SK-N-SH treated with all-trans-retinoic acid at 6 μM for 48 hours (cell line): ENCODE measurements at regions not wholly inside any gene's neighbourhood (a gene's known extent, or its start where the extent isn't known, plus 50 kb on each side); places are given as distances from the start of the nearest gene placed in this dataset.

ENCODE experiments used
- ATAC-seq: fragments of 200-7000 bp; cut with Tn5 transposase; 3 replicates; pipeline ENCODE4 v1.9.1; 2020; ENCODE audit warnings: mild to moderate bottlenecking, moderate library complexity
- ARNTL ChIP-seq: fragments of 450-650 bp; formaldehyde crosslinking; IDR thresholded peaks from 2 replicates; pipeline ENCODE4 v1.5.0; 2020; ENCODE audit warnings: low read depth, mild to moderate bottlenecking, moderate library complexity, borderline replicate concordance
- BACH2 ChIP-seq: fragments of 250-450 bp; sonication (Bioruptor Pico); IDR thresholded peaks from 2 replicates; pipeline ENCODE4 v1.9.0; 2021; ENCODE audit warnings: mild to moderate bottlenecking, borderline replicate concordance
- ESRRG ChIP-seq: fragments of 250-450 bp; sonication (Bioruptor Pico); IDR thresholded peaks from 2 replicates; pipeline ENCODE4 v1.6.1; 2021; ENCODE audit warnings: mild to moderate bottlenecking
- GLIS3 ChIP-seq: fragments of 250-450 bp; sonication (Bioruptor Pico); IDR thresholded peaks from 2 replicates; pipeline ENCODE4 v1.5.0; 2020; ENCODE audit warnings: mild to moderate bottlenecking, moderate library complexity
- ISL1 ChIP-seq: fragments of 250-450 bp; sonication (Bioruptor Pico); IDR thresholded peaks from 2 replicates; pipeline ENCODE4 v2.1.2; 2022; ENCODE audit warnings: mild to moderate bottlenecking, moderate library complexity
- OSR1 ChIP-seq: fragments of 250-450 bp; sonication (Bioruptor Pico); IDR thresholded peaks from 2 replicates; pipeline ENCODE4 v1.8.0; 2022; ENCODE audit warnings: moderate library complexity, mild to moderate bottlenecking, inconsistent platforms
- POU6F1 ChIP-seq: fragments of 250-450 bp; sonication (Bioruptor Pico); IDR thresholded peaks from 2 replicates; pipeline ENCODE4 v1.8.0; 2021; ENCODE audit warnings: low read depth, mild to moderate bottlenecking, moderate library complexity, borderline replicate concordance
- PPARA ChIP-seq: fragments of 250-450 bp; sonication (Bioruptor Pico); IDR thresholded peaks from 2 replicates; pipeline ENCODE4 v1.5.0; 2020; ENCODE audit warnings: mild to moderate bottlenecking, borderline replicate concordance
- SNAI2 ChIP-seq: fragments of 250-450 bp; sonication (Bioruptor Pico); IDR thresholded peaks from 2 replicates; pipeline ENCODE4 v1.5.0; 2020; ENCODE audit warnings: mild to moderate bottlenecking, moderate library complexity
- TCF4 ChIP-seq: fragments of 250-450 bp; sonication (Bioruptor Pico); IDR thresholded peaks from 2 replicates; pipeline ENCODE4 v1.8.0; 2021; ENCODE audit warnings: mild to moderate bottlenecking, moderate library complexity, borderline replicate concordance
- TOX ChIP-seq: fragments of 250-450 bp; sonication (Bioruptor Pico); IDR thresholded peaks from 2 replicates; pipeline ENCODE4 v1.8.0; 2021; ENCODE audit warnings: mild to moderate bottlenecking, moderate library complexity, borderline replicate concordance
- ZFP30 ChIP-seq: fragments of 450-650 bp; formaldehyde crosslinking; IDR thresholded peaks from 2 replicates; pipeline ENCODE4 v1.5.0; 2022; ENCODE audit warnings: mild to moderate bottlenecking, moderate library complexity
- ZNF565 ChIP-seq: fragments of 450-650 bp; formaldehyde crosslinking; conservative IDR thresholded peaks from 2 replicates; pipeline ENCODE4 v1.5.0; 2020; ENCODE audit warnings: low read depth, mild to moderate bottlenecking, moderate library complexity
- ZNF70 ChIP-seq: fragments of 450-650 bp; formaldehyde crosslinking; IDR thresholded peaks from 2 replicates; pipeline ENCODE4 v1.5.0; 2020; ENCODE audit warnings: mild to moderate bottlenecking, moderate library complexity
- TF ChIP-seq, protein P1 (sequence below): fragments of 250-450 bp; sonication (Bioruptor Pico); IDR thresholded peaks from 2 replicates; pipeline ENCODE4 v1.5.1; 2021; ENCODE audit warnings: mild to moderate bottlenecking, moderate library complexity
- TF ChIP-seq, protein P2 (sequence below): fragments of 250-450 bp; sonication (Bioruptor Pico); IDR thresholded peaks from 2 replicates; pipeline ENCODE4 v1.8.0; 2020; ENCODE audit warnings: mild to moderate bottlenecking, moderate library complexity, borderline replicate concordance
- TF ChIP-seq, protein P3 (sequence below): fragments of 250-450 bp; sonication (Bioruptor Pico); IDR thresholded peaks from 2 replicates; pipeline ENCODE4 v1.5.0; 2020; ENCODE audit warnings: mild to moderate bottlenecking, moderate library complexity

GRCh38 chr10:106520698-106521097 is 643.8 kb downstream of the SORCS1 start:
- no peak for ATAC-seq
- TF ChIP-seq TCF4 (CRISPR knock-in tag), result peak; percentile 50; the same call in 1 of the 2 replicates
- no peak for TF ChIP-seq ISL1 (CRISPR knock-in tag)

DNA sequence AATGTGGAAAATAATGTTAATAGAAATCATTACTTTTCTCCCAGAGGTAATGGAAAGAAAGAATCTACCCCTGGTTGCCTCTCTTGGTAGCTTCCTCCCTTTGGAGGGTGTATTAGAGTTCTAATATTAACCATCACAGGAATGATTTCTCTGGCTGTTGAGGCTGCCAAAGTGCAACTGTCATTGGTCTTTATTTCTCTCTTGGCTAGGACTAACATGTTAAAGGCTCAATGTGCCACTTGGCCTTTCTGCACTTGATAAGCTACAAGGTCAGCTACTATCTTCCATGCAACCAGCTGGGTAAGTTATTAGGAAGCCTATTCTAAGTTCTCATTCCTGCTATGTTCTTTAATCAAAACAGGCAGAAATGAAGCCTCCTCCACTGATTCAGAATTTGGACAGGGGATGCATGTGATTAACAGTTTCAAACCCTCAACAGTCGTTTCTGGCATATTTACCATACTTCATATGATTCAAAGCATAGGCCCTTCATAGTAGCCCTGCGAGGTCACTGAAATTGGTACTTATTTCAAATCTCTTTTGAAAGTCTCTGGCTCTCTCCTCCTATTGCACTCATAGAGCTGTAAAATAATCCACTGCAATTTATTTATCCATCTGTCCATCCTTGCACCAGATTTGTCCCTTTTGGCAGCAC is 645.0 kb downstream of the SORCS1 start:
- ATAC-seq, result no peak
- no peak for TF ChIP-seq ZNF70

DNA sequence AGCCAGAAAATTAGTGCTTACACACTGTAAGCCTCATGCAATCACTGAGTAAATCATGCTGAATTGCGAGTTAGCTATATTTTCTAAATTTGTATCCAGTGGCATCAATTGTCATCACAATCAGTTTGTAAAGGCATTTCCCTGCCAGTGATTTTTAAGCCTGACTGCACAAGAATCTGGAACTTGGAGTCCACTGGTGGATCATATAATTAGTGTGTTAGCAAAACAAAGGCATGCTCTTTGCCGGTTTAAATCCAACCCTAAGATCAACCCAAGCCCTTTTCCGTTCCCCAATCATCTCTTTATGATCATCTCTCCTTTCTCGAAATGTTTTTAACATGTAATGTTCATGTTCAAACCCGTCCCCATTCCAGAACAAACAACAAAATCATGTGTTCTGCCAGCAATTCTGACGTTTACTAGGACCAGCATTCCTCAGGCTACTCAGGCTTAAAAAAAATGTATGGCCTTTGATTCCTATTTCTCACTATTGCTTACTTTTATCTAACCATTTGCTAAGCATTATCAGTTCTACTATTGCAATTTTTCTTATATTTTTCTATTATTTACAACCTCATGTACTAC is 649.2 kb downstream of the SORCS1 start:
- no peak for ATAC-seq
- TF ChIP-seq ZFP30 (CRISPR knock-in tag) (no peak), POU6F1 (CRISPR knock-in tag) (no peak)

GRCh38 chr10:106513352-106513771 is 651.1 kb downstream of the SORCS1 start:
- ATAC-seq, result no peak
- TF ChIP-seq ZFP30 (CRISPR knock-in tag) (no peak), ARNTL (CRISPR knock-in tag) (no peak), ESRRG (CRISPR knock-in tag) (no peak), OSR1 (CRISPR knock-in tag) (no peak), PPARA (no peak)
- TF ChIP-seq, protein P1, sequence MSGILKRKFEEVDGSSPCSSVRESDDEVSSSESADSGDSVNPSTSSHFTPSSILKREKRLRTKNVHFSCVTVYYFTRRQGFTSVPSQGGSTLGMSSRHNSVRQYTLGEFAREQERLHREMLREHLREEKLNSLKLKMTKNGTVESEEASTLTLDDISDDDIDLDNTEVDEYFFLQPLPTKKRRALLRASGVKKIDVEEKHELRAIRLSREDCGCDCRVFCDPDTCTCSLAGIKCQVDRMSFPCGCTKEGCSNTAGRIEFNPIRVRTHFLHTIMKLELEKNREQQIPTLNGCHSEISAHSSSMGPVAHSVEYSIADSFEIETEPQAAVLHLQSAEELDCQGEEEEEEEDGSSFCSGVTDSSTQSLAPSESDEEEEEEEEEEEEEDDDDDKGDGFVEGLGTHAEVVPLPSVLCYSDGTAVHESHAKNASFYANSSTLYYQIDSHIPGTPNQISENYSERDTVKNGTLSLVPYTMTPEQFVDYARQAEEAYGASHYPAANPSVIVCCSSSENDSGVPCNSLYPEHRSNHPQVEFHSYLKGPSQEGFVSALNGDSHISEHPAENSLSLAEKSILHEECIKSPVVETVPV (CRISPR knock-in tag), result no peak
- TF ChIP-seq, protein P2, sequence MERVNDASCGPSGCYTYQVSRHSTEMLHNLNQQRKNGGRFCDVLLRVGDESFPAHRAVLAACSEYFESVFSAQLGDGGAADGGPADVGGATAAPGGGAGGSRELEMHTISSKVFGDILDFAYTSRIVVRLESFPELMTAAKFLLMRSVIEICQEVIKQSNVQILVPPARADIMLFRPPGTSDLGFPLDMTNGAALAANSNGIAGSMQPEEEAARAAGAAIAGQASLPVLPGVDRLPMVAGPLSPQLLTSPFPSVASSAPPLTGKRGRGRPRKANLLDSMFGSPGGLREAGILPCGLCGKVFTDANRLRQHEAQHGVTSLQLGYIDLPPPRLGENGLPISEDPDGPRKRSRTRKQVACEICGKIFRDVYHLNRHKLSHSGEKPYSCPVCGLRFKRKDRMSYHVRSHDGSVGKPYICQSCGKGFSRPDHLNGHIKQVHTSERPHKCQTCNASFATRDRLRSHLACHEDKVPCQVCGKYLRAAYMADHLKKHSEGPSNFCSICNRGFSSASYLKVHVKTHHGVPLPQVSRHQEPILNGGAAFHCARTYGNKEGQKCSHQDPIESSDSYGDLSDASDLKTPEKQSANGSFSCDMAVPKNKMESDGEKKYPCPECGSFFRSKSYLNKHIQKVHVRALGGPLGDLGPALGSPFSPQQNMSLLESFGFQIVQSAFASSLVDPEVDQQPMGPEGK (CRISPR knock-in tag), result no peak
- TF ChIP-seq, protein P3, sequence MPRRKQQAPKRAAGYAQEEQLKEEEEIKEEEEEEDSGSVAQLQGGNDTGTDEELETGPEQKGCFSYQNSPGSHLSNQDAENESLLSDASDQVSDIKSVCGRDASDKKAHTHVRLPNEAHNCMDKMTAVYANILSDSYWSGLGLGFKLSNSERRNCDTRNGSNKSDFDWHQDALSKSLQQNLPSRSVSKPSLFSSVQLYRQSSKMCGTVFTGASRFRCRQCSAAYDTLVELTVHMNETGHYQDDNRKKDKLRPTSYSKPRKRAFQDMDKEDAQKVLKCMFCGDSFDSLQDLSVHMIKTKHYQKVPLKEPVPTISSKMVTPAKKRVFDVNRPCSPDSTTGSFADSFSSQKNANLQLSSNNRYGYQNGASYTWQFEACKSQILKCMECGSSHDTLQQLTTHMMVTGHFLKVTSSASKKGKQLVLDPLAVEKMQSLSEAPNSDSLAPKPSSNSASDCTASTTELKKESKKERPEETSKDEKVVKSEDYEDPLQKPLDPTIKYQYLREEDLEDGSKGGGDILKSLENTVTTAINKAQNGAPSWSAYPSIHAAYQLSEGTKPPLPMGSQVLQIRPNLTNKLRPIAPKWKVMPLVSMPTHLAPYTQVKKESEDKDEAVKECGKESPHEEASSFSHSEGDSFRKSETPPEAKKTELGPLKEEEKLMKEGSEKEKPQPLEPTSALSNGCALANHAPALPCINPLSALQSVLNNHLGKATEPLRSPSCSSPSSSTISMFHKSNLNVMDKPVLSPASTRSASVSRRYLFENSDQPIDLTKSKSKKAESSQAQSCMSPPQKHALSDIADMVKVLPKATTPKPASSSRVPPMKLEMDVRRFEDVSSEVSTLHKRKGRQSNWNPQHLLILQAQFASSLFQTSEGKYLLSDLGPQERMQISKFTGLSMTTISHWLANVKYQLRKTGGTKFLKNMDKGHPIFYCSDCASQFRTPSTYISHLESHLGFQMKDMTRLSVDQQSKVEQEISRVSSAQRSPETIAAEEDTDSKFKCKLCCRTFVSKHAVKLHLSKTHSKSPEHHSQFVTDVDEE, result no peak
- TF ChIP-seq, all 23 proteins: peak for 0

DNA sequence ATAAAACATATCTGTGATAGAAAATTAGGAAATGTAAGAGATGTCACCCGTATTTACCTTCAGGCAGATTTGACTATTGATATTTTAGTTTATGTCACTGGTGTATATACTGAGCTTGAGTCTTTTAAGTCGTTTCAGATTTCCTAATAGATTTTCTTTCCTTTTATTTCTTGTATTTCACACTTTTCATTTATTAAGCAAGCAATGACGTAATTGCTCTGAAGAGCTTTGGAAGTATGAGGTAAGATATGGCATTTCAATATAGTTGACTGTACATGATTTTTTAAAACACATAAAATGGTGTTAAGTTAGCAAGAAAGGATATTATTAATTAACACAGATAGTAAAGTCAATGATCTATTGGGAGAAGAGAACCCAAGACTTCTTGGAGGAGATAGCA is 652.6 kb downstream of the SORCS1 start:
- ATAC-seq, result no peak
- TF ChIP-seq ESRRG (CRISPR knock-in tag) (no peak), ZFP30 (CRISPR knock-in tag) (no peak), POU6F1 (CRISPR knock-in tag) (no peak), ARNTL (CRISPR knock-in tag) (no peak), GLIS3 (no peak), OSR1 (CRISPR knock-in tag) (no peak), BACH2 (CRISPR knock-in tag) (no peak), ISL1 (CRISPR knock-in tag) (no peak), ZNF565 (CRISPR knock-in tag) (no peak), TOX (CRISPR knock-in tag) (no peak), SNAI2 (CRISPR knock-in tag) (no peak), PPARA (no peak)
- TF ChIP-seq, protein P2 (CRISPR knock-in tag), result no peak
- TF ChIP-seq, protein P3, result no peak
